Heart right ventricle (tissue), 16 donors: ENCODE measurements at regions not wholly inside any gene's neighbourhood (a gene's known extent, or its start where the extent isn't known, plus 50 kb on each side); places are given as distances from the start of the nearest gene placed in this dataset.
"Not testable (repeated sequence)": the region's sequence is repeated elsewhere in the genome, so short reads cannot be mapped to it uniquely, and the experiment has no call there.

Source experiments
- ATAC-seq, 8 donors: fragments of 200-7000 bp; cut with Tn5 transposase; one replicate each; pipeline ENCODE4 v1.9.1; 2020; ENCODE audit warnings: mild to moderate bottlenecking in 8 of 8, moderate library complexity in 8 of 8, moderate number of reproducible peaks in 1 of 8
- DNase-seq, 2 donors: peaks; one replicate each; pipeline ENCODE4 v3.0.0-alpha.2; 2020
- H3K27ac ChIP-seq, 10 donors: fragments of 200-600 bp; sonication (generic) in 2 of 10; one replicate each; pipeline versions ENCODE4 v1.5.0 to v1.8.0; 2020 to 2022; ENCODE audit warnings: mild to moderate bottlenecking in 3 of 10
- H3K27me3 ChIP-seq, 7 donors: fragments of 200-600 bp; one replicate each; pipeline ENCODE4 v1.8.0; 2021 to 2022; ENCODE audit warnings: mild to moderate bottlenecking in 2 of 7
- H3K36me3 ChIP-seq, 9 donors: fragments of 200-600 bp; sonication (generic) in 1 of 9; one replicate each; pipeline versions ENCODE4 v1.5.0 to v1.8.0; 2020 to 2022; ENCODE audit warnings: mild to moderate bottlenecking in 2 of 9
- H3K4me1 ChIP-seq, 9 donors: fragments of 200-600 bp; sonication (generic) in 1 of 9; one replicate each; pipeline versions ENCODE4 v1.5.0 to v1.8.0; 2020 to 2022; ENCODE audit warnings: mild to moderate bottlenecking in 4 of 9
- H3K4me3 ChIP-seq, 10 donors: fragments of 200-600 bp; sonication (generic) in 2 of 10; one replicate each; pipeline versions ENCODE4 v1.5.0 to v1.8.0; 2020 to 2022; ENCODE audit warnings: mild to moderate bottlenecking in 7 of 10, moderate library complexity in 2 of 10
- H3K9me3 ChIP-seq, 11 donors: fragments of 200-600 bp in 10 of 11; sonication (generic) in 2 of 11; one replicate each; pipeline versions ENCODE4 v1.5.0 to v1.8.0; 2013 to 2022; ENCODE audit warnings: mild to moderate bottlenecking in 2 of 11, control low read depth in 1 of 11, moderate library complexity in 1 of 11
- CTCF ChIP-seq, 9 donors: fragments of 200-600 bp; sonication (generic) in 2 of 9; IDR thresholded peaks; one replicate each; pipeline versions ENCODE4 v1.5.0 to v1.8.0; 2021 to 2022; ENCODE audit warnings: antibody characterized with exemption in 9 of 9, mild to moderate bottlenecking in 5 of 9, moderate library complexity in 1 of 9
- WGBS, 2 donors: extraction: QIAGEN DNeasy Blood & Tissue Kit; methylation state at CpG; one replicate each; pipeline ENCODE4 v1.1.7; 2013; ENCODE audit warnings: inconsistent platforms in 1 of 2; 5-methylcytosine and 5-hydroxymethylcytosine counted together
- intact Hi-C, 10 donors: fragments of 100-400 bp; cut with DNase I; formaldehyde crosslinking; loops; one replicate each; pipeline versions ENCODE4 v1.11.1 to v1.14.2; 2022
- donor health status: Arrhythmogenic right ventricular cardiomyopathy.
- donor health status: ischemic (EF 13 %, LVEDD 7.1; RV severe dilation, severe dysfunction).
- donor health status: healthy with polysubstance abuse.
- donor health status: DM: no; HTN: yes; CAD: no.
- donor health status: DM: no; HTN: no; CAD: no.
- donor health status: ischemic (EF 25% LVEDD 6.9; RV normal size, moderate dysfunction).
- donor health status: ischemic (EF 25% LVEDD 5.7; RV mildly dilated, moderate dysfunction).
- donor health status: healthy.
- donor health status: DM: yes; HTN: yes; CAD: no.
- donor health status: Ischemic cardiomyopathy.
- donor health status: ischemic (EF 35%, LVEDD 5.7; RV mildly dilated, moderate dysfunction).
- donor health status: nonischemic (EF 11% LVEDD 7.7; RV severe dilation, severe dysfunction).
- donor health status: DM: yes; HTN: yes; CAD: no.
- donor health status: PGD.
- donor health status: ischemic (EF 29% LVEDD 5.4; RV normal size, mild dysfunction).
- donor health status: nonischemic (EF 23%, LVEDD 6.1; RV moderate dilation, normal function).

GRCh38 chr11:97772705-97773104 lies 1248.0 kb upstream of the CNTN5 start:
- no peaks in the 10 kb centered on the region for H3K27me3 ChIP-seq
- ATAC-seq: peak in 2 of 8 donors; percentile 37 to 72
- no peak for DNase-seq
- H3K27ac ChIP-seq: no peak overlapping the region
- no peak overlapping the region for H3K4me3 ChIP-seq
- intact Hi-C loops: no loop called here
- H3K4me1 ChIP-seq: peaks cover 0 to 11% (median 0%) of the 10 kb centered on the region in 9 donors
- no peak for TF ChIP-seq CTCF (IDR thresholded peaks at IDR 0.05)
- WGBS, 2 donors: 20 to 33% methylated on average over 5 of the region's 5 CpGs
- no peaks in the 10 kb centered on the region for H3K9me3 ChIP-seq
- H3K36me3 ChIP-seq: no peaks in the 10 kb centered on the region

DNA sequence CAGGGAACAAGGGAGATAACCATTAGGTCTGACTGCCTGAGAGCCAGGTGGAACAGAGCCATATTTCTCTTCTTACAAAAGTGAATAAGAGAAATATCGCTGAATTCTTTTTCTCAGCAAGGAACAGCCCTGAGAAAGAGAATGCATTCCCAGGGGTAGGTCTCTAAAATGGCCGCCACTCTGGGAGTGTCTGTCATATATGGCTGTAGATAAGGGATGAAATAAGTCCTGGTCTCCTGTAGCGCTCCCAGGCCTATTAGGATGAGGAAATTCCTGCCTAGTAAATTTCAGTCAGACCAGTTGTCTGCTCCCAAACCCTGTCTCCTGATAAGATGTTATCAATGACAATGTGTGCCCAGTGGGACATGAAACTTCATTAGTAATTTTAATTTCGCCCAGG lies 1236.4 kb upstream of the CNTN5 start:
- H3K4me3 ChIP-seq, H3K4me1 ChIP-seq, DNase-seq, H3K36me3 ChIP-seq, intact Hi-C loops, ATAC-seq, H3K27me3 ChIP-seq, H3K27ac ChIP-seq: not testable (repeated sequence)
- H3K9me3 ChIP-seq: peaks cover 0 to 57% (median 0%) of the 10 kb centered on the region in 11 donors
- WGBS, 2 donors: 79 to 94% methylated on average over 4 of the region's 4 CpGs

GRCh38 chr11:97786961-97787360 lies 1233.8 kb upstream of the CNTN5 start:
- peaks cover 0 to 53% (median 0%) of the 10 kb centered on the region in 11 donors for H3K9me3 ChIP-seq
- H3K27me3 ChIP-seq: no peaks in the 10 kb centered on the region
- H3K4me3 ChIP-seq: no peak overlapping the region
- intact Hi-C loops: no loop called here
- no peaks in the 10 kb centered on the region for H3K36me3 ChIP-seq
- 41 to 45% methylated on average over 3 of the region's 3 CpGs for WGBS, 2 donors
- DNase-seq (no peak), ATAC-seq (no peak)
- H3K4me1 ChIP-seq: no peaks in the 10 kb centered on the region
- H3K27ac ChIP-seq: no peak overlapping the region
- TF ChIP-seq CTCF (IDR thresholded peaks at IDR 0.05): no peak

GRCh38 chr11:97794876-97795275 lies 1225.9 kb upstream of the CNTN5 start:
- no peaks in the 10 kb centered on the region for H3K36me3 ChIP-seq
- H3K4me3 ChIP-seq: no peak overlapping the region
- no peaks in the 10 kb centered on the region for H3K4me1 ChIP-seq
- DNase-seq (no peak), ATAC-seq (no peak)
- no peak for TF ChIP-seq CTCF (IDR thresholded peaks at IDR 0.05)
- H3K9me3 ChIP-seq: peaks cover 0 to 24% (median 0%) of the 10 kb centered on the region in 11 donors
- 35 to 40% methylated on average over 2 of the region's 2 CpGs for WGBS, 2 donors
- no peaks in the 10 kb centered on the region for H3K27me3 ChIP-seq
- intact Hi-C loops: no loop called here
- H3K27ac ChIP-seq: no peak overlapping the region

DNA sequence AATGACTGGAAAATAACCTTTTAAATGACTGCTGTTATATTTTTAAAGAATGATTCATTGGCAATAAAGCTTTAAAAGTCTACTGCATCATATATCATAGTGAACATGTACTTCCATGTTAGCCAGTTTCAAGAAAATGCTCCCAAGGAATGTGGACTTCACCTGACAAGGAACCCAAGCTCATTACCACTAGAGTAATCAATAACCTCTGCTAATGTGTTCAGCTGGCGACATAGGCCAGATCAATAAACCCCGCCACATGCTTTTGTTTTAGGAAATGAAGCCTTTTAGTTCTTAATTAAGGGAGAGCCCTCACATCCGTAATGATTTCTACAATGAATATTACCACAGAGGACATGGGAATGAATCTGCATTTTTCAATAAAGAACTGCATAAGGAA lies 1219.9 kb upstream of the CNTN5 start:
- ATAC-seq (no peak), DNase-seq (no peak)
- intact Hi-C loops: no loop called here
- no peaks in the 10 kb centered on the region for H3K36me3 ChIP-seq
- TF ChIP-seq CTCF (IDR thresholded peaks at IDR 0.05): no peak
- WGBS, 2 donors: 90 to 94% methylated on average over 3 of the region's 3 CpGs
- H3K9me3 ChIP-seq: no peaks in the 10 kb centered on the region
- H3K27me3 ChIP-seq: no peaks in the 10 kb centered on the region
- H3K4me3 ChIP-seq: no peak overlapping the region
- H3K27ac ChIP-seq: no peak overlapping the region
- H3K4me1 ChIP-seq: no peaks in the 10 kb centered on the region
